WTC11 (cell line): ENCODE measurements at regions not wholly inside any gene's neighbourhood (a gene's known extent, or its start where the extent isn't known, plus 50 kb on each side); places are given as distances from the start of the nearest gene placed in this dataset.

Experiments used
- AFF4 ChIP-seq: sonication (generic); formaldehyde crosslinking; IDR thresholded peaks from 2 replicates; pipeline ENCODE4 v1.8.1; 2023; ENCODE audit warnings: mild to moderate bottlenecking, missing genetic modification reagents, borderline replicate concordance
- CREB1 ChIP-seq: sonication (generic); formaldehyde crosslinking; IDR thresholded peaks from 2 replicates; pipeline ENCODE4 v1.8.0; 2023; ENCODE audit warnings: mild to moderate bottlenecking, missing genetic modification reagents
- CTCF ChIP-seq: fragments of 200-600 bp; IDR thresholded peaks from 2 replicates; pipeline ENCODE4 v1.8.0; 2022; ENCODE audit warnings: antibody characterized with exemption
- E2F1 ChIP-seq: sonication (generic); formaldehyde crosslinking; IDR thresholded peaks from 2 replicates; pipeline ENCODE4 v1.8.0; 2022; ENCODE audit warnings: mild to moderate bottlenecking, missing genetic modification reagents
- GABPB1 ChIP-seq: sonication (generic); formaldehyde crosslinking; IDR thresholded peaks from 2 replicates; pipeline ENCODE4 v1.8.1; 2023; ENCODE audit warnings: mild to moderate bottlenecking, missing genetic modification reagents
- MAX ChIP-seq: sonication (generic); formaldehyde crosslinking; IDR thresholded peaks from 2 replicates; pipeline ENCODE4 v1.8.0; 2022; ENCODE audit warnings: mild to moderate bottlenecking, missing genetic modification reagents
- NFE2L1 ChIP-seq: sonication (generic); formaldehyde crosslinking; IDR thresholded peaks from 2 replicates; pipeline ENCODE4 v1.8.1; 2023; ENCODE audit warnings: missing genetic modification reagents
- NR3C1 ChIP-seq: sonication (generic); formaldehyde crosslinking; conservative IDR thresholded peaks from 2 replicates; pipeline ENCODE4 v1.8.1; 2023; ENCODE audit warnings: low read depth, mild to moderate bottlenecking, missing genetic modification reagents
- TEAD4 ChIP-seq: sonication (generic); formaldehyde crosslinking; IDR thresholded peaks from 2 replicates; pipeline ENCODE4 v1.8.0; 2022; ENCODE audit warnings: mild to moderate bottlenecking, missing genetic modification reagents
- TP53 ChIP-seq: sonication (generic); formaldehyde crosslinking; IDR thresholded peaks from 2 replicates; pipeline ENCODE4 v1.8.1; 2023; ENCODE audit warnings: mild to moderate bottlenecking, missing genetic modification reagents
- USF1 ChIP-seq: sonication (generic); formaldehyde crosslinking; IDR thresholded peaks from 2 replicates; pipeline ENCODE4 v1.8.0; 2022; ENCODE audit warnings: mild to moderate bottlenecking, missing genetic modification reagents

- no peak for TF ChIP-seq TEAD4
- TF ChIP-seq TP53 (CRISPR knock-in tag): no peak
- TF ChIP-seq USF1 (CRISPR knock-in tag): no peak
- TF ChIP-seq CTCF: no peak
- TF ChIP-seq GABPB1 (CRISPR knock-in tag): no peak
- TF ChIP-seq AFF4 (CRISPR knock-in tag): no peak
- TF ChIP-seq CREB1 (CRISPR knock-in tag): no peak
- TF ChIP-seq E2F1: no peak
- TF ChIP-seq MAX (CRISPR knock-in tag): no peak
- no peak for TF ChIP-seq NFE2L1 (CRISPR knock-in tag)
- TF ChIP-seq NR3C1 (CRISPR knock-in tag): no peak
Observed at GRCh38 chr10:113335592-113335991, 217.3 kb upstream of the HABP2 start.
